Large intestine (tissue), 3 donors: ENCODE measurements at regions not wholly inside any gene's neighbourhood (a gene's known extent, or its start where the extent isn't known, plus 50 kb on each side); places are given as distances from the start of the nearest gene placed in this dataset.

Experiments
- DNase-seq, 2 donors: peaks; one replicate each; pipeline versions ENCODE4 v3.0.0 to v3.0.0-alpha.2; 2013
- H3K27ac ChIP-seq: one replicate; pipeline ENCODE4 v1.5.1; 2013; ENCODE audit warnings: low read length
- H3K27me3 ChIP-seq: 2 replicates; pipeline ENCODE4 v1.6.1; 2013; ENCODE audit warnings: low read length; ENCODE audit not compliant: control insufficient read depth, insufficient read depth
- H3K36me3 ChIP-seq: 2 replicates; pipeline ENCODE4 v1.6.1; 2013; ENCODE audit warnings: low read length; ENCODE audit not compliant: control insufficient read depth, insufficient read depth
- H3K4me1 ChIP-seq: one replicate; pipeline ENCODE4 v1.6.1; 2013; ENCODE audit warnings: low read length; ENCODE audit not compliant: control insufficient read depth, insufficient read depth
- H3K4me3 ChIP-seq: one replicate; pipeline ENCODE4 v1.5.1; 2013; ENCODE audit warnings: low read length
- H3K9me3 ChIP-seq: one replicate; pipeline ENCODE4 v1.6.1; 2013; ENCODE audit warnings: mild to moderate bottlenecking, low read depth, low read length, moderate library complexity; ENCODE audit not compliant: control insufficient read depth
- WGBS: methylation state at CpG from one replicate; pipeline ENCODE4 v1.1.5; 2013; ENCODE audit warnings: low lambda C conversion rate; ENCODE audit not compliant: insufficient coverage; 5-methylcytosine and 5-hydroxymethylcytosine counted together

- WGBS: no CpG with 5 or more reads among the region's 14 CpGs
- Histone ChIP-seq H3K27ac (no peak overlapping the region), H3K4me3 (no peak overlapping the region), H3K4me1 (peaks cover 21% of the 10 kb centered on the region), H3K27me3 (peaks cover 15% of the 10 kb centered on the region), H3K9me3 (no peaks in the 10 kb centered on the region), H3K36me3 (no peaks in the 10 kb centered on the region)
- no peak for DNase-seq
Measured at GRCh38 chr14:100638211-100638855, 51.1 kb upstream of the BEGAIN start.

- WGBS: no CpG with 5 or more reads among the region's 6 CpGs
- Histone ChIP-seq H3K27me3 (peaks cover 9% of the 10 kb centered on the region), H3K27ac (no peak overlapping the region), H3K9me3 (no peaks in the 10 kb centered on the region), H3K4me3 (no peak overlapping the region), H3K36me3 (no peaks in the 10 kb centered on the region), H3K4me1 (peaks cover 21% of the 10 kb centered on the region)
- no peak for DNase-seq
Measured at GRCh38 chr14:100639280-100639679, 52.1 kb upstream of the BEGAIN start.

- Histone ChIP-seq H3K27me3 (peaks cover 2% of the 10 kb centered on the region), H3K36me3 (no peaks in the 10 kb centered on the region), H3K27ac (peak overlapping the region; percentile 48), H3K9me3 (no peaks in the 10 kb centered on the region), H3K4me3 (no peak overlapping the region), H3K4me1 (peaks cover 24% of the 10 kb centered on the region)
- DNase-seq: peak in 1 of 2 donors; percentile 39
- no CpG with 5 or more reads among the region's 20 CpGs for WGBS
Measured at GRCh38 chr14:100640471-100641273, 53.5 kb upstream of the BEGAIN start.

- Histone ChIP-seq H3K4me3 (no peak overlapping the region), H3K27me3 (no peaks in the 10 kb centered on the region), H3K36me3 (no peaks in the 10 kb centered on the region), H3K9me3 (no peaks in the 10 kb centered on the region), H3K27ac (peak overlapping the region; percentile 27), H3K4me1 (peaks cover 24% of the 10 kb centered on the region)
- WGBS: no CpG with 5 or more reads among the region's 8 CpGs
- peak; percentile 57 to 71 for DNase-seq
Measured at GRCh38 chr14:100641274-100641860, 54.1 kb upstream of the BEGAIN start.

GRCh38 chr14:100643426-100643825 is 56.2 kb upstream of the BEGAIN start:
- no peaks in the 10 kb centered on the region for H3K27me3 ChIP-seq
- H3K4me3 ChIP-seq: no peak overlapping the region
- H3K4me1 ChIP-seq: peaks cover 26% of the 10 kb centered on the region
- no peaks in the 10 kb centered on the region for H3K36me3 ChIP-seq
- no peak overlapping the region for H3K27ac ChIP-seq
- no CpG with 5 or more reads among the region's 8 CpGs for WGBS
- no peaks in the 10 kb centered on the region for H3K9me3 ChIP-seq
- no peak for DNase-seq

- Histone ChIP-seq H3K27ac (no peak overlapping the region), H3K4me1 (peaks cover 32% of the 10 kb centered on the region), H3K9me3 (no peaks in the 10 kb centered on the region), H3K36me3 (no peaks in the 10 kb centered on the region), H3K4me3 (no peak overlapping the region), H3K27me3 (no peaks in the 10 kb centered on the region)
- no peak for DNase-seq
- WGBS: 80% methylated on average over 2 of the region's 6 CpGs
Measured at GRCh38 chr14:100644383-100644782, 57.2 kb upstream of the BEGAIN start.

GRCh38 chr14:100644784-100645183 is 57.6 kb upstream of the BEGAIN start:
- no peak for DNase-seq
- no peak overlapping the region for H3K4me3 ChIP-seq
- WGBS: 75% methylated on average over 3 of the region's 8 CpGs

GRCh38 chr14:100645196-100645981 is 58.2 kb upstream of the BEGAIN start:
- Histone ChIP-seq H3K27me3 (no peaks in the 10 kb centered on the region), H3K36me3 (no peaks in the 10 kb centered on the region), H3K9me3 (no peaks in the 10 kb centered on the region), H3K27ac (no peak overlapping the region), H3K4me1 (peaks cover 32% of the 10 kb centered on the region), H3K4me3 (no peak overlapping the region)
- DNase-seq: peak; percentile 73 to 77
- no CpG with 5 or more reads among the region's 12 CpGs for WGBS

More at GRCh38 chr14:100644784-100645183, 57.6 kb upstream of the BEGAIN start:
- Histone ChIP-seq H3K27me3 (no peaks in the 10 kb centered on the region), H3K4me1 (peaks cover 32% of the 10 kb centered on the region), H3K9me3 (no peaks in the 10 kb centered on the region), H3K36me3 (no peaks in the 10 kb centered on the region), H3K27ac (no peak overlapping the region)

- H3K4me3 ChIP-seq: no peak overlapping the region
- WGBS: no CpG with 5 or more reads among the region's 3 CpGs
- no peak overlapping the region for H3K27ac ChIP-seq
- peaks cover 28% of the 10 kb centered on the region for H3K4me1 ChIP-seq
- DNase-seq: no peak
- no peaks in the 10 kb centered on the region for H3K36me3 ChIP-seq
- H3K27me3 ChIP-seq: no peaks in the 10 kb centered on the region
- H3K9me3 ChIP-seq: no peaks in the 10 kb centered on the region
Measured at GRCh38 chr14:100645982-100646314, 58.7 kb upstream of the BEGAIN start.

- no peak for DNase-seq
- no peak overlapping the region for H3K27ac ChIP-seq
Measured at GRCh38 chr14:100648474-100649172, 61.4 kb upstream of the BEGAIN start.

More at GRCh38 chr14:100648474-100649172, 61.4 kb upstream of the BEGAIN start:
- H3K4me1 ChIP-seq: peaks cover 12% of the 10 kb centered on the region
- H3K36me3 ChIP-seq: no peaks in the 10 kb centered on the region
- no peaks in the 10 kb centered on the region for H3K9me3 ChIP-seq
- H3K4me3 ChIP-seq: no peak overlapping the region
- no CpG with 5 or more reads among the region's 2 CpGs for WGBS
- peaks cover 3% of the 10 kb centered on the region for H3K27me3 ChIP-seq
